Neural cell (in vitro differentiated cells): ENCODE measurements at regions not wholly inside any gene's neighbourhood (a gene's known extent, or its start where the extent isn't known, plus 50 kb on each side); places are given as distances from the start of the nearest gene placed in this dataset.

Experiments
- H2AFZ ChIP-seq: fragments of 200-600, 300-800 bp; sonication (generic), shearing (Covaris generic); 2 replicates; pipeline ENCODE4 v1.6.0; 2014; ENCODE audit warnings: low read depth, mild to moderate bottlenecking, antibody characterized with exemption, low read length, moderate library complexity
- H3F3A ChIP-seq: fragments of 200-600 bp; shearing (Covaris generic); 2 replicates; pipeline ENCODE4 v1.6.1; 2016; ENCODE audit warnings: mild to moderate bottlenecking, moderate library complexity, mixed read lengths, antibody characterized with exemption, low read length; ENCODE audit not compliant: insufficient read depth, poor library complexity, severe bottlenecking
- H3K27ac ChIP-seq: fragments of 200-600, 300-800 bp; sonication (generic), shearing (Covaris generic); 2 replicates; pipeline ENCODE4 v1.5.1; 2014; ENCODE audit warnings: mild to moderate bottlenecking, low read length, moderate library complexity
- H3K27me3 ChIP-seq: fragments of 300-800, 200-600 bp; sonication (generic), shearing (Covaris generic); 2 replicates; pipeline ENCODE4 v1.6.0; 2014; ENCODE audit warnings: mild to moderate bottlenecking, low read depth, low read length, moderate library complexity; ENCODE audit not compliant: insufficient read depth
- H3K36me3 ChIP-seq: fragments of 300-800, 200-600 bp; sonication (generic), shearing (Covaris generic); 2 replicates; pipeline ENCODE4 v1.5.1; 2014; ENCODE audit warnings: mild to moderate bottlenecking, antibody characterized with exemption, low read length, moderate library complexity; ENCODE audit not compliant: insufficient read depth
- H3K4me2 ChIP-seq: fragments of 300-800, 200-600 bp; sonication (generic), shearing (Covaris generic); 2 replicates; pipeline ENCODE4 v1.6.0; 2014; ENCODE audit warnings: mild to moderate bottlenecking, low read length
- H3K4me3 ChIP-seq: fragments of 300-800, 200-600 bp; sonication (generic), shearing (Covaris generic); 2 replicates; pipeline ENCODE4 v1.5.1; 2014; ENCODE audit warnings: mild to moderate bottlenecking, low read length, moderate library complexity
- H3K79me2 ChIP-seq: fragments of 200-600 bp; shearing (Covaris generic); replicated peaks from 2 replicates; pipeline ENCODE4 v1.6.0; 2014; ENCODE audit warnings: mild to moderate bottlenecking, low read length, moderate library complexity; ENCODE audit not compliant: insufficient read depth
- H3K9ac ChIP-seq: fragments of 300-800, 200-600 bp; sonication (generic), shearing (Covaris generic); 2 replicates; pipeline ENCODE4 v1.6.1; 2016; ENCODE audit warnings: mild to moderate bottlenecking, low read length, mixed read lengths
- H3K9me2 ChIP-seq: fragments of 200-600 bp; shearing (Covaris generic); 2 replicates; pipeline ENCODE4 v1.6.1; 2016; ENCODE audit warnings: mild to moderate bottlenecking, low read length, mixed read lengths; ENCODE audit not compliant: insufficient read depth
- H3K9me3 ChIP-seq: fragments of 200-600, 300-800 bp; sonication (generic), shearing (Covaris generic); 2 replicates; pipeline ENCODE4 v1.6.1; 2016; ENCODE audit warnings: mild to moderate bottlenecking, mixed run types, low read length, moderate library complexity, mixed read lengths
- H4K20me1 ChIP-seq: fragments of 200-600 bp; shearing (Covaris generic); 2 replicates; pipeline ENCODE4 v1.6.1; 2016; ENCODE audit warnings: mild to moderate bottlenecking, mixed run types; ENCODE audit not compliant: insufficient read depth
- EP300 ChIP-seq: fragments of 450-650 bp; conservative IDR thresholded peaks from 2 replicates; pipeline ENCODE4 v1.6.1; 2014; ENCODE audit warnings: antibody characterized with exemption, mild to moderate bottlenecking, moderate library complexity; ENCODE audit not compliant: poor library complexity, severe bottlenecking
- EZH2 ChIP-seq: fragments of 200-600, 300-800 bp; shearing (Covaris generic), sonication (generic); IDR thresholded peaks from 2 replicates; pipeline ENCODE4 v1.6.1; 2014; ENCODE audit warnings: antibody characterized with exemption, low read length, borderline replicate concordance, mild to moderate bottlenecking; ENCODE audit not compliant: insufficient read depth, poor library complexity, severe bottlenecking
- MXI1 ChIP-seq: fragments of 450-650 bp; conservative IDR thresholded peaks from 2 replicates; pipeline ENCODE4 v1.6.1; 2014; ENCODE audit warnings: antibody characterized with exemption, mild to moderate bottlenecking; ENCODE audit not compliant: poor library complexity, severe bottlenecking
- POLR2AphosphoS5 ChIP-seq: IDR thresholded peaks from 2 replicates; pipeline ENCODE4 v1.6.1; 2012
- RAD21 ChIP-seq: fragments of 450-650 bp; conservative IDR thresholded peaks from 2 replicates; pipeline ENCODE4 v1.6.1; 2014; ENCODE audit warnings: antibody characterized with exemption, mild to moderate bottlenecking, moderate library complexity
- SMC3 ChIP-seq: fragments of 450-650 bp; conservative IDR thresholded peaks from 2 replicates; pipeline ENCODE4 v1.6.1; 2014; ENCODE audit warnings: antibody characterized with exemption, mild to moderate bottlenecking, moderate library complexity; ENCODE audit not compliant: poor library complexity
- TAF1 ChIP-seq: IDR thresholded peaks from 2 replicates; pipeline ENCODE4 v1.6.1; 2012; ENCODE audit warnings: low read depth
- TF ChIP-seq, protein P1 (sequence below): fragments of 450-650 bp; IDR thresholded peaks from 2 replicates; pipeline ENCODE4 v1.5.1; 2014; ENCODE audit warnings: antibody characterized with exemption, mild to moderate bottlenecking, moderate library complexity; ENCODE audit not compliant: poor library complexity, severe bottlenecking
- TF ChIP-seq, protein P2 (sequence below): IDR thresholded peaks from 2 replicates; pipeline ENCODE4 v1.6.1; 2012; ENCODE audit warnings: borderline replicate concordance

DNA sequence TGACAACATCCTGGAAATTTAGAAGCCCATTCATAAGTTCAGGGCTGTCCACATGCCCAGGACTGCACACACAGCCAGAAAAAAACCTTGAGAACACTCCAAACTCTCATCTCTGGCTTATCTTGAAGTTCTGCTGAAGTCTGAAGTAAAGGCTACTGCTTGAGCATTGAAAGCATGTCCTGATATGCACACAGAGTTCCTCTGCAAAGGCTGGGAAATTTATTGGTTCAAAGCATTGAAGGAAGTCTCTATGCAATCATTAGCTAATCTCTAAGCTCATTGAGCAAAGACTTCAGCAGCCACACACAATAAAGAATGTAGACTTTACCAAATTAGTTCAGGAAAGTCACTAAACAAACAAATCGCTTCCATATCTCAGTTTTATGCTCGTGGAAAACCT is 162.0 kb upstream of the STT3B start:
- no peaks in the 10 kb centered on the region for H3K9me2 ChIP-seq
- no peak overlapping the region for H3K9ac ChIP-seq
- H3K79me2 ChIP-seq, result no peaks in the 10 kb centered on the region
- no peaks in the 10 kb centered on the region for H3K36me3 ChIP-seq
- H3K4me2 ChIP-seq, result no peak overlapping the region
- TF ChIP-seq EP300, result no peak
- no peak for TF ChIP-seq TAF1
- TF ChIP-seq, protein P1, sequence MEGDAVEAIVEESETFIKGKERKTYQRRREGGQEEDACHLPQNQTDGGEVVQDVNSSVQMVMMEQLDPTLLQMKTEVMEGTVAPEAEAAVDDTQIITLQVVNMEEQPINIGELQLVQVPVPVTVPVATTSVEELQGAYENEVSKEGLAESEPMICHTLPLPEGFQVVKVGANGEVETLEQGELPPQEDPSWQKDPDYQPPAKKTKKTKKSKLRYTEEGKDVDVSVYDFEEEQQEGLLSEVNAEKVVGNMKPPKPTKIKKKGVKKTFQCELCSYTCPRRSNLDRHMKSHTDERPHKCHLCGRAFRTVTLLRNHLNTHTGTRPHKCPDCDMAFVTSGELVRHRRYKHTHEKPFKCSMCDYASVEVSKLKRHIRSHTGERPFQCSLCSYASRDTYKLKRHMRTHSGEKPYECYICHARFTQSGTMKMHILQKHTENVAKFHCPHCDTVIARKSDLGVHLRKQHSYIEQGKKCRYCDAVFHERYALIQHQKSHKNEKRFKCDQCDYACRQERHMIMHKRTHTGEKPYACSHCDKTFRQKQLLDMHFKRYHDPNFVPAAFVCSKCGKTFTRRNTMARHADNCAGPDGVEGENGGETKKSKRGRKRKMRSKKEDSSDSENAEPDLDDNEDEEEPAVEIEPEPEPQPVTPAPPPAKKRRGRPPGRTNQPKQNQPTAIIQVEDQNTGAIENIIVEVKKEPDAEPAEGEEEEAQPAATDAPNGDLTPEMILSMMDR, result no peak
- no peak for TF ChIP-seq POLR2AphosphoS5
- TF ChIP-seq MXI1, result no peak
- no peak for TF ChIP-seq EZH2
- no peak for TF ChIP-seq RAD21
- H3F3A ChIP-seq, result no peaks in the 10 kb centered on the region
- no peaks in the 10 kb centered on the region for H4K20me1 ChIP-seq
- no peaks in the 10 kb centered on the region for H3K27me3 ChIP-seq
- H3K9me3 ChIP-seq, result no peaks in the 10 kb centered on the region
- H3K27ac ChIP-seq, result no peak overlapping the region
- H2AFZ ChIP-seq, result no peak overlapping the region
- no peak overlapping the region for H3K4me3 ChIP-seq

DNA sequence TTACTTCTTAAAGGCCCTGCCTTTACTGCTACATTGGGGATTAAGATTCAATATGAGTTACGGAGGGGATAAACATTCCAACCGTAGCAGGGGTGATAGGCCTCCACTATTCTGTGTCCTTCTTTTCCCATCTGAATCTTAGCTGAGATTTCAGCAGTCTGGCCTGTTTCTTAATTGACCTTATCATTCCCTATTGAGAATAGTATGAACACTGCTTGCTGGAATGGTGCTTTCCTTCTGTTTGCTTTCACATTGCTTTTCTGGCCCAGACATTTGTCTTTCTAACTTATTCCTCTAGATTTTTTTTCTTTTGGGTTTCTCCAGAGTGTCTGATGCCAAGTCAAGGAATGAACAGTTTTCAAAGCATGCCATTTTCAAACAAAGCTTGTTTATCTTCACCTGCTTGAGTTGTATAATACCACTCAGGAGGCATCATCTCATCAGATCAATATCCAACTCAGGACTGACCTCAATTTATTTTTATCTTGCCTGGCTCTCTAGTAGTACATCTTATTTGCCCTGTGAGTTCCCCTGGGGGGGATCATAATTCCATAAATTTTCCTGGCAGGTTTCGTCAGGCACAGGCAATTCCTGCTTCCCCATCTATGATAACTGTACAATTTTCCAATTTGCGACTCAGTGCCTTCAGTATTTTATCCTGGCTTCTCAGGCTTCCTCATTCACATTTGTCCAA is 161.1 kb upstream of the STT3B start:
- no peak overlapping the region for H3K4me3 ChIP-seq
- TF ChIP-seq, protein P1, result no peak
- no peak for TF ChIP-seq EP300
- no peak for TF ChIP-seq POLR2AphosphoS5
- TF ChIP-seq MXI1, result no peak
- TF ChIP-seq, protein P2, sequence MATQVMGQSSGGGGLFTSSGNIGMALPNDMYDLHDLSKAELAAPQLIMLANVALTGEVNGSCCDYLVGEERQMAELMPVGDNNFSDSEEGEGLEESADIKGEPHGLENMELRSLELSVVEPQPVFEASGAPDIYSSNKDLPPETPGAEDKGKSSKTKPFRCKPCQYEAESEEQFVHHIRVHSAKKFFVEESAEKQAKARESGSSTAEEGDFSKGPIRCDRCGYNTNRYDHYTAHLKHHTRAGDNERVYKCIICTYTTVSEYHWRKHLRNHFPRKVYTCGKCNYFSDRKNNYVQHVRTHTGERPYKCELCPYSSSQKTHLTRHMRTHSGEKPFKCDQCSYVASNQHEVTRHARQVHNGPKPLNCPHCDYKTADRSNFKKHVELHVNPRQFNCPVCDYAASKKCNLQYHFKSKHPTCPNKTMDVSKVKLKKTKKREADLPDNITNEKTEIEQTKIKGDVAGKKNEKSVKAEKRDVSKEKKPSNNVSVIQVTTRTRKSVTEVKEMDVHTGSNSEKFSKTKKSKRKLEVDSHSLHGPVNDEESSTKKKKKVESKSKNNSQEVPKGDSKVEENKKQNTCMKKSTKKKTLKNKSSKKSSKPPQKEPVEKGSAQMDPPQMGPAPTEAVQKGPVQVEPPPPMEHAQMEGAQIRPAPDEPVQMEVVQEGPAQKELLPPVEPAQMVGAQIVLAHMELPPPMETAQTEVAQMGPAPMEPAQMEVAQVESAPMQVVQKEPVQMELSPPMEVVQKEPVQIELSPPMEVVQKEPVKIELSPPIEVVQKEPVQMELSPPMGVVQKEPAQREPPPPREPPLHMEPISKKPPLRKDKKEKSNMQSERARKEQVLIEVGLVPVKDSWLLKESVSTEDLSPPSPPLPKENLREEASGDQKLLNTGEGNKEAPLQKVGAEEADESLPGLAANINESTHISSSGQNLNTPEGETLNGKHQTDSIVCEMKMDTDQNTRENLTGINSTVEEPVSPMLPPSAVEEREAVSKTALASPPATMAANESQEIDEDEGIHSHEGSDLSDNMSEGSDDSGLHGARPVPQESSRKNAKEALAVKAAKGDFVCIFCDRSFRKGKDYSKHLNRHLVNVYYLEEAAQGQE, result no peak
- TF ChIP-seq RAD21, result no peak
- TF ChIP-seq TAF1, result no peak
- no peak for TF ChIP-seq EZH2
- TF ChIP-seq SMC3, result no peak
- no peaks in the 10 kb centered on the region for H3K79me2 ChIP-seq

More for the DNA sequence above, 161.1 kb upstream of the STT3B start:
- Histone ChIP-seq H3K9ac (no peak overlapping the region), H2AFZ (no peak overlapping the region), H3K27me3 (no peaks in the 10 kb centered on the region), H3K9me2 (no peaks in the 10 kb centered on the region), H3K36me3 (no peaks in the 10 kb centered on the region), H3K4me2 (no peak overlapping the region), H3K27ac (no peak overlapping the region), H3F3A (no peaks in the 10 kb centered on the region), H4K20me1 (no peaks in the 10 kb centered on the region), H3K9me3 (no peaks in the 10 kb centered on the region)
